GM12874 (cell line): ENCODE measurements at regions not wholly inside any gene's neighbourhood (a gene's known extent, or its start where the extent isn't known, plus 50 kb on each side); places are given as distances from the start of the nearest gene placed in this dataset.

Experiments
- CTCF ChIP-seq: IDR thresholded peaks from 2 replicates; pipeline ENCODE4 v1.5.1; 2011; ENCODE audit warnings: low read depth, mild to moderate bottlenecking, control low read depth, low read length, moderate library complexity; ENCODE audit not compliant: insufficient read depth

- TF ChIP-seq CTCF: no peak
These were observed 101.4 kb upstream of the STT3B start for GRCh38 chr3:31431321-31431720.

GRCh38 chr3:31432897-31433678 lies 99.6 kb upstream of the STT3B start:
- no peak for TF ChIP-seq CTCF

- no peak for TF ChIP-seq CTCF
These were observed 99.1 kb upstream of the STT3B start for GRCh38 chr3:31433679-31433992.

- no peak for TF ChIP-seq CTCF
These were observed 97.9 kb upstream of the STT3B start for GRCh38 chr3:31434819-31435218.

GRCh38 chr3:31436830-31437229 lies 95.9 kb upstream of the STT3B start:
- TF ChIP-seq CTCF: no peak

GRCh38 chr3:31438742-31439141 lies 94.0 kb upstream of the STT3B start:
- TF ChIP-seq CTCF: no peak

GRCh38 chr3:31439890-31440750 lies 92.6 kb upstream of the STT3B start:
- TF ChIP-seq CTCF: no peak
